ENCODE measurements at regions not wholly inside any gene's neighbourhood (a gene's known extent, or its start where the extent isn't known, plus 50 kb on each side); places are given as distances from the start of the nearest gene placed in this dataset.
"Not testable (repeated sequence)": the region's sequence is repeated elsewhere in the genome, so short reads cannot be mapped to it uniquely, and the experiment has no call there.

DNA sequence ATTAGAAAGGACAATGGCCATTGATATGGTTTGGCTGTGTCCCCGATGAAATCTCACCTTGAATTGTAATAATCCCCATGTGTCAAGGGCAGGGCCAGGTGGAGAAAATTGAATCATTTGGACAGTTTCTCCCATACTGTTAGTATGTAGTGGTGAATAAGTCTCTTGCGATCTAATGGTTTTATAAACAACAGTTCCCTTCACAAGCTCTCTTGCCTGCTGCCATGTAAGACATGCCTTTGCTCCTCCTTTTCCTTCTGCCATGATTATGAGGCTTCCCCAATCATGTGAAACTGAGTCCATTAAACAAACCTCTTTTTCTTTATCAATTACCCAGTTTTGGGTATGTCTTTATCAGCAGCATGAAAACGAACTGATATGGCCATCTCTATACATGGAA, 302.7 kb downstream of the SFMBT2 start:
- peaks cover 8% of the 10 kb centered on the region for H3K9me3 Mint-ChIP-seq
- H3K27me3 Mint-ChIP-seq (ENCODE audit: insufficient read depth) = peaks cover 7% of the 10 kb centered on the region
- DNase-seq (ENCODE audit: low spot score) = no peak
- H3K4me3 Mint-ChIP-seq = no peak overlapping the region
- peaks cover 1% of the 10 kb centered on the region for H3K36me3 Mint-ChIP-seq (ENCODE audit: low read depth)
- intact Hi-C loops (cut with micrococcal nuclease) = loop anchor here (5.0 kb wide), 1 partner anchor 71 kb away; no protein-coding TSS in a partner anchor
- H3K4me1 Mint-ChIP-seq (ENCODE audit: low read depth) = peaks cover 12% of the 10 kb centered on the region
- no peak overlapping the region for H3K27ac Mint-ChIP-seq

DNA sequence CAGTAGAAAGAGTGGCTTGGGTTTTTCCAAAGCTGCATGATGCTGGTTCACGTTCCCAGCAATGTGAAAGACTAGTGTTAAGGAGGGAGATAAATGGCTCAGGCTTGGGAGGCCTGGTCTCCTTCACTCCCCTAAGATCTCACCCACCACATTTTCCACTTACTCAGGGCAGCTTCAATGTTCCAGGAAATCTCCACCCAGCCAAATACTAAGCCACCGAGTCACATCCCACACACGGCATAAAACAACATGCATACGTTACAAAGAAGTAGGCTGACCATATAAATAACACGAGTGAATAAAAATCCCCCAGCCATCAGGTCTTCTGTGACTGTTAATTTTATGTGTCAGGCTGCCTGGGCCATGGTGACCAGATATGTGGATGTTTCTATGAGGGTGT, 303.5 kb downstream of the SFMBT2 start:
- peaks cover 12% of the 10 kb centered on the region for H3K4me1 Mint-ChIP-seq (ENCODE audit: low read depth)
- H3K4me3 Mint-ChIP-seq = no peak overlapping the region
- peaks cover 8% of the 10 kb centered on the region for H3K9me3 Mint-ChIP-seq
- peaks cover 7% of the 10 kb centered on the region for H3K27me3 Mint-ChIP-seq (ENCODE audit: insufficient read depth)
- H3K27ac Mint-ChIP-seq = peak overlapping the region; percentile 54
- no peak for DNase-seq (ENCODE audit: low spot score)
- intact Hi-C loops (cut with micrococcal nuclease) = loop anchor here (1.0 to 5.0 kb wide), 3 partner anchors 36 to 86 kb away; no protein-coding TSS in a partner anchor
- peaks cover 1% of the 10 kb centered on the region for H3K36me3 Mint-ChIP-seq (ENCODE audit: low read depth)

- H3K36me3 Mint-ChIP-seq (ENCODE audit: low read depth); H3K4me3 Mint-ChIP-seq; H3K27ac Mint-ChIP-seq; H3K9me3 Mint-ChIP-seq; DNase-seq (ENCODE audit: low spot score); H3K27me3 Mint-ChIP-seq (ENCODE audit: insufficient read depth); intact Hi-C loops (cut with micrococcal nuclease): not testable (repeated sequence)
- peaks cover 12% of the 10 kb centered on the region for H3K4me1 Mint-ChIP-seq (ENCODE audit: low read depth)
Observed at GRCh38 chr10:7104379-7104778, 306.5 kb downstream of the SFMBT2 start.

- peaks cover 12% of the 10 kb centered on the region for H3K4me1 Mint-ChIP-seq (ENCODE audit: low read depth)
- intact Hi-C loops (cut with micrococcal nuclease) = no loop called here
- no peak for DNase-seq (ENCODE audit: low spot score)
- H3K36me3 Mint-ChIP-seq (ENCODE audit: low read depth) = no peaks in the 10 kb centered on the region
- H3K4me3 Mint-ChIP-seq = no peak overlapping the region
- no peak overlapping the region for H3K27ac Mint-ChIP-seq
- peaks cover 5% of the 10 kb centered on the region for H3K9me3 Mint-ChIP-seq
- peaks cover 7% of the 10 kb centered on the region for H3K27me3 Mint-ChIP-seq (ENCODE audit: insufficient read depth)
Observed at GRCh38 chr10:7102557-7103349, 308.1 kb downstream of the SFMBT2 start.

- Mint-ChIP-seq H3K27me3 (ENCODE audit: insufficient read depth) (peaks cover 7% of the 10 kb centered on the region), H3K36me3 (ENCODE audit: low read depth) (no peaks in the 10 kb centered on the region), H3K4me3 (no peak overlapping the region), H3K9me3 (peaks cover 5% of the 10 kb centered on the region), H3K4me1 (ENCODE audit: low read depth) (peaks cover 5% of the 10 kb centered on the region), H3K27ac (no peak overlapping the region)
- intact Hi-C loops (cut with micrococcal nuclease) = no loop called here
- no peak for DNase-seq (ENCODE audit: low spot score)
Observed at GRCh38 chr10:7102084-7102483, 308.8 kb downstream of the SFMBT2 start.

GRCh38 chr10:7101451-7101850, 309.4 kb downstream of the SFMBT2 start:
- H3K36me3 Mint-ChIP-seq (ENCODE audit: low read depth) = no peaks in the 10 kb centered on the region
- H3K9me3 Mint-ChIP-seq = peaks cover 5% of the 10 kb centered on the region
- H3K27me3 Mint-ChIP-seq (ENCODE audit: insufficient read depth) = peaks cover 7% of the 10 kb centered on the region
- DNase-seq (ENCODE audit: low spot score) = no peak
- no peak overlapping the region for H3K4me3 Mint-ChIP-seq
- H3K4me1 Mint-ChIP-seq (ENCODE audit: low read depth) = no peaks in the 10 kb centered on the region
- intact Hi-C loops (cut with micrococcal nuclease) = no loop called here
- H3K27ac Mint-ChIP-seq = no peak overlapping the region

GRCh38 chr10:7100032-7100702, 310.7 kb downstream of the SFMBT2 start:
- intact Hi-C loops (cut with micrococcal nuclease) = no loop called here
- no peak overlapping the region for H3K4me3 Mint-ChIP-seq
- peaks cover 9% of the 10 kb centered on the region for H3K27me3 Mint-ChIP-seq (ENCODE audit: insufficient read depth)
- DNase-seq (ENCODE audit: low spot score) = no peak
- no peak overlapping the region for H3K27ac Mint-ChIP-seq
- no peaks in the 10 kb centered on the region for H3K36me3 Mint-ChIP-seq (ENCODE audit: low read depth)
- H3K4me1 Mint-ChIP-seq (ENCODE audit: low read depth) = no peaks in the 10 kb centered on the region
- peaks cover 5% of the 10 kb centered on the region for H3K9me3 Mint-ChIP-seq

DNA sequence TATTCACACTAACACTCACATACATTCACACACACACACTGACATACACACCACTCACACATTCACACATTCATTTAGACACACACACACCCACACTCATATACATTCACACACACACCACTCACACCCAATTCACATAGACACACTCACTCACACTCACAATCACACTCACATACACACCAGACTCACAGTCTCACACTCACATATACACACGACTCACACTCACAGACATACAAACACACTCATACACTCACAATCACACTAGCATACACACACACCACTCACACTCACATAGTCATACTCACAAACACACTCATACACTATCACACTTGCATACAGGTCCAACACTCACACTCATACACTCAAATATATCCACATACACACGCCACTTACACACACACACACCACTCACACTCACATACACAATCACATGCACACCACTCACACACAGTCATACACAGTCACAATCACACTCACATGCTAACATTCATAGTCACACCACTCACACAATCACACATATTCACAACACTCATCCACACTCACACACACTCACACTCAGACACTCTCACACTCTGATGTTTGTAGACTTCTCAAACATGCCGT, 312.6 kb downstream of the SFMBT2 start:
- DNase-seq (ENCODE audit: low spot score) = no peak
- Mint-ChIP-seq H3K27me3 (ENCODE audit: insufficient read depth) (peaks cover 8% of the 10 kb centered on the region), H3K9me3 (no peaks in the 10 kb centered on the region), H3K4me1 (ENCODE audit: low read depth) (no peaks in the 10 kb centered on the region), H3K36me3 (ENCODE audit: low read depth) (no peaks in the 10 kb centered on the region), H3K4me3 (no peak overlapping the region), H3K27ac (no peak overlapping the region)
- intact Hi-C loops (cut with micrococcal nuclease) = no loop called here

- no peak overlapping the region for H3K4me3 Mint-ChIP-seq
- H3K27me3 Mint-ChIP-seq (ENCODE audit: insufficient read depth) = peaks cover 7% of the 10 kb centered on the region
- intact Hi-C loops (cut with micrococcal nuclease) = no loop called here
- H3K9me3 Mint-ChIP-seq = no peaks in the 10 kb centered on the region
- H3K27ac Mint-ChIP-seq = no peak overlapping the region
- no peaks in the 10 kb centered on the region for H3K36me3 Mint-ChIP-seq (ENCODE audit: low read depth)
- no peak for DNase-seq (ENCODE audit: low spot score)
- no peaks in the 10 kb centered on the region for H3K4me1 Mint-ChIP-seq (ENCODE audit: low read depth)
Observed at GRCh38 chr10:7094781-7095180, 316.1 kb downstream of the SFMBT2 start.

DNA sequence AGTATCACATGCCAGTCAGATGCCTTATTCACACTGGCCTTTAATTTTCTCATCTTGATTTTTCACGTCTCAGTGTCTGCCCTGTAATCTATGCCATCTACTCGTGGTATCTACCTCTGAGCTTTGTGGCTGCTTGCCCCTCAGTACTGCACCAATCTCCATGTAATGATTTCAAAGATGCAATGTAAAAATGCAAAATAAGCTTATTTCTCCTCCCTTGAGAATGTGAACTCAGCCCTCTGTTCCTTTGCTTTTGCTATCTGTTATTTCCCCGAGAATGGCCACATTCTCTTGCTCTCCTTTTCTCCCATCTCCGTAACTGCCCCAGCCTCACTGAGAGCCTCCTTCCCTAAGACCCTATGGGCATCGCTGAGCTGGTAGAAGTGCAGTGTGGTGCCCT, 317.5 kb downstream of the SFMBT2 start:
- DNase-seq (ENCODE audit: low spot score) = no peak
- Mint-ChIP-seq H3K4me1 (ENCODE audit: low read depth) (no peaks in the 10 kb centered on the region), H3K9me3 (no peaks in the 10 kb centered on the region), H3K27me3 (ENCODE audit: insufficient read depth) (peaks cover 7% of the 10 kb centered on the region), H3K27ac (no peak overlapping the region), H3K4me3 (no peak overlapping the region), H3K36me3 (ENCODE audit: low read depth) (no peaks in the 10 kb centered on the region)
- intact Hi-C loops (cut with micrococcal nuclease) = no loop called here

DNA sequence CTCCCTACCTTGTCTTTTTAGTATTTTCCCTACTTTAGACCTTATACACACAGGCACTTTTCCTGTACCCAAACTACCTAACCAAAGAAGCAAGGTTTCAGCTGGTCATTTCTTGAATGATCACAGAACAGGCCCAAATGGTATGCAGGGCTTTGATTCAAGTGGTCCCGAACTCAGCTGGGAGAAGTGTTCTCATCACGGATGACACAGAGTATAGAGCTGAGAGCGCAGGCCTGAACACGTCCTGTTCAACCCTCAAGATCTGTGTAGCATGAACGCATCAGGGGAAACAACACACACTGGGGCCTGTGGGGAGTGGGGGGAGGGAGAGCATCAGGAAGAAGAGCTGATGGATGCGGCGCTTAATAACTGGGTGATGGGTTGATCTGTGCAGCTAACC, 318.2 kb downstream of the SFMBT2 start:
- Mint-ChIP-seq H3K4me3 (no peak overlapping the region), H3K27ac (no peak overlapping the region), H3K4me1 (ENCODE audit: low read depth) (no peaks in the 10 kb centered on the region), H3K9me3 (no peaks in the 10 kb centered on the region), H3K27me3 (ENCODE audit: insufficient read depth) (peaks cover 7% of the 10 kb centered on the region), H3K36me3 (ENCODE audit: low read depth) (no peaks in the 10 kb centered on the region)
- no peak for DNase-seq (ENCODE audit: low spot score)
- intact Hi-C loops (cut with micrococcal nuclease) = no loop called here

DNA sequence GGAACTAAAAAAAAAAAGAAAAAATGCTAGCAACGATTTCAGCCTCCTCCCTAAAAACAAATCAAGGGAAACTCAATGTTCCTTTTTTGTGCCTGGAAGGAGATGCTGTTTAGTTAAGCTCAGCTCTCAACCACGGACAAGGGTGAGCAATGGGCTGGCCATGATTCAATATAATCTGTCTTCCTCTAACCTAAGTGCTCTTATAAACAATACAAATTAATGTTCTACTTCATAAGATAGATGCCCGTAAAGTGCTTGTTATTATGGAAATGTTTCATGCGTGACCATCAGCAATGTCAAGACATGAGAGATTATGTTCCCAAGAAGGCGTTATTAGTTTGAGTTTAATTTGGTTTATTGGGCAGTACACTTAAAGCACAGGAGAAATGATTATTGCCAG, 320.3 kb downstream of the SFMBT2 start:
- Mint-ChIP-seq H3K4me1 (ENCODE audit: low read depth) (no peaks in the 10 kb centered on the region), H3K27me3 (ENCODE audit: insufficient read depth) (peaks cover 15% of the 10 kb centered on the region)
- intact Hi-C loops (cut with micrococcal nuclease) = no loop called here

DNA sequence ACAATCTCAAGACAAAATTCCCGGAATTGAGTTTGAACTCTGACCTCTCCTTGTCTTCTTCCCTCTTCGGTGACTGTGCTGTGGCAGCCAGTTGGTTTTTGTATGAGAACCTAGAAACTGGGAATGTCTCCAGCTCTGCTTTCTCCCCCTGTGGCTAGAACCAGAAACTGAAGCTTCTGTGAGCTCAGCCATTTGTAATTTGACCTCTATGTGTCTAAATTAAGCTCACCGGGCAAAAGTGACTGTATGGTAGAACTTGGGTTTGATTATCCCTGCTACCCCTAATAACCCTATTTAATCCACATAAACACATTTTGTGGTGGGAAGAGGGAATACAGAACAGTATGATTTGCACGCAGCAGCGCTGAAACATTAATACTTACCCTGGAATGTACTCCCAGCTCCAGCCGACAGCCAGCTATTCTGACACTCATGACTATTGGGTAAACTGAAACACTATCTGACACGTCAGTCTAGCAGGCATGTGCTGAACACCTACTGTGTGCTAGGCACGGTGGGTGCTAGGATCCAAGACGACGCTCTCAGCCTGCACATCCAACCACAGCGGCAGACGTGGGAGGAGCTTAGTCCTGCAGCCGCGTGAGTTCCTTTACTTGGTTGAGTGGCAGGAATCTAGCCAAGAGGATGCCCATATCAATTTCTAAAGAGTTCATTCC, 324.8 kb downstream of the SFMBT2 start:
- no peak overlapping the region for H3K4me3 Mint-ChIP-seq
- no peaks in the 10 kb centered on the region for H3K9me3 Mint-ChIP-seq
- H3K27me3 Mint-ChIP-seq (ENCODE audit: insufficient read depth) = peaks cover 29% of the 10 kb centered on the region
- no peak for DNase-seq (ENCODE audit: low spot score)
- H3K4me1 Mint-ChIP-seq (ENCODE audit: low read depth) = no peaks in the 10 kb centered on the region
- H3K27ac Mint-ChIP-seq = no peak overlapping the region
- intact Hi-C loops (cut with micrococcal nuclease) = no loop called here
- no peaks in the 10 kb centered on the region for H3K36me3 Mint-ChIP-seq (ENCODE audit: low read depth)

More for the DNA sequence above, 320.3 kb downstream of the SFMBT2 start:
- DNase-seq (ENCODE audit: low spot score) = no peak
- Mint-ChIP-seq H3K27ac (no peak overlapping the region), H3K9me3 (no peaks in the 10 kb centered on the region), H3K36me3 (ENCODE audit: low read depth) (no peaks in the 10 kb centered on the region), H3K4me3 (no peak overlapping the region)

Measured in activated T-helper 1 cell treated with anti-CD3 and anti-CD28 coated beads, Interleukin-12 subunit alpha, Interleukin-12 subunit beta, Interleukin-2, Interleukin-4 antibody, amounts not matched to agents 30 ng/mL and 10 ng/mL and 1 ng/mL, durations not matched to agents 14 hours and 24 hours and 36 hours (primary cell).